SU-DHL-6 (cell line): ENCODE measurements at regions not wholly inside any gene's neighbourhood (a gene's known extent, or its start where the extent isn't known, plus 50 kb on each side); places are given as distances from the start of the nearest gene placed in this dataset.

Experiments
- CTCF ChIP-seq: fragments of 200-600 bp; sonication (generic); IDR thresholded peaks from one replicate; pipeline ENCODE4 v1.5.1; 2017; ENCODE audit warnings: antibody characterized with exemption, mild to moderate bottlenecking, low read length, moderate library complexity; ENCODE audit not compliant: insufficient read depth, poor library complexity, severe bottlenecking
- EZH2phosphoT487 ChIP-seq: fragments of 200-600 bp; sonication (generic), shearing (Covaris generic); conservative IDR thresholded peaks from 2 replicates; pipeline ENCODE4 v1.6.1; 2018; ENCODE audit warnings: mild to moderate bottlenecking, antibody characterized with exemption, low read length, moderate library complexity, mixed read lengths

GRCh38 chr1:195065437-195065836 is 1542.8 kb downstream of the KCNT2 start:
- TF ChIP-seq CTCF (no peak), EZH2phosphoT487 (no peak)
